AG09319 (cell line): ENCODE measurements at regions not wholly inside any gene's neighbourhood (a gene's known extent, or its start where the extent isn't known, plus 50 kb on each side); places are given as distances from the start of the nearest gene placed in this dataset.

ENCODE experiments used
- DNase-seq: peaks from one replicate; pipeline ENCODE4 v3.0.0-alpha.2; 2010; ENCODE audit warnings: low read depth; ENCODE audit errors: extremely low read depth
- TF ChIP-seq, protein P1 (sequence below): IDR thresholded peaks from 2 replicates; pipeline ENCODE4 v1.5.1; 2011; ENCODE audit warnings: low read depth, mild to moderate bottlenecking, inconsistent platforms, low read length, moderate library complexity

DNA sequence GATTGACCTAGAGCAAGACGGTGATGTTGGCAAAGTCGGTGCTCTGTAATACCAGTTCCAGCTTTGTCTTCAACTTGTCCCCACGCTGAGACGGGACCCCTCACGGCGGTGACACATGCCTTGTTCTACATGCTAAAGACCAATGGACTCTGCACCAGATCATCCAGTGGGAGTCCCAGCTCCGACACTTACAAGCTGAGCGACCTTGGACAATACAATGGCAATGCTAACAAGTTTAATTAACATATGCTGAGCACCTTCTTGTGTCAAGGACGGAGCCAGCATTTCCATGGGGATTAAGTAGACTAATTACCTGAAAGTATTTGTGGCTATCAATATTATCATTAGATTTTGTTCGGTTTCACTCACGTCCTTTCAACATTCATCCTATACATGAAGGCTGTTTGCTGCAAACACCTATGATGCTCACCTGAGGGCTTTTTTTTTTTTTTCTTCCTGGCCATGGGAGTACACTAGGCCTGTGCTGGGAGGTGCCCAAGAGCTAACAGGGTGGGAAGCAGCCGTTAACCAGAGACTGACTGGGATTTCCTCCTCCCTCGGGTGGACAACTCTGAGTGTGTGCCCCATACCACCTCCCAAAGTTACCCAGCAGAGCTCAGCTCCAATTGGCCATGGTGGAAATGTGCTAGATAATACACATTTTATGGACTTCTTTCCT, 308.6 kb upstream of the ZFHX3 start:
- no peak for DNase-seq
- TF ChIP-seq, protein P1, sequence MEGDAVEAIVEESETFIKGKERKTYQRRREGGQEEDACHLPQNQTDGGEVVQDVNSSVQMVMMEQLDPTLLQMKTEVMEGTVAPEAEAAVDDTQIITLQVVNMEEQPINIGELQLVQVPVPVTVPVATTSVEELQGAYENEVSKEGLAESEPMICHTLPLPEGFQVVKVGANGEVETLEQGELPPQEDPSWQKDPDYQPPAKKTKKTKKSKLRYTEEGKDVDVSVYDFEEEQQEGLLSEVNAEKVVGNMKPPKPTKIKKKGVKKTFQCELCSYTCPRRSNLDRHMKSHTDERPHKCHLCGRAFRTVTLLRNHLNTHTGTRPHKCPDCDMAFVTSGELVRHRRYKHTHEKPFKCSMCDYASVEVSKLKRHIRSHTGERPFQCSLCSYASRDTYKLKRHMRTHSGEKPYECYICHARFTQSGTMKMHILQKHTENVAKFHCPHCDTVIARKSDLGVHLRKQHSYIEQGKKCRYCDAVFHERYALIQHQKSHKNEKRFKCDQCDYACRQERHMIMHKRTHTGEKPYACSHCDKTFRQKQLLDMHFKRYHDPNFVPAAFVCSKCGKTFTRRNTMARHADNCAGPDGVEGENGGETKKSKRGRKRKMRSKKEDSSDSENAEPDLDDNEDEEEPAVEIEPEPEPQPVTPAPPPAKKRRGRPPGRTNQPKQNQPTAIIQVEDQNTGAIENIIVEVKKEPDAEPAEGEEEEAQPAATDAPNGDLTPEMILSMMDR, result no peak

DNA sequence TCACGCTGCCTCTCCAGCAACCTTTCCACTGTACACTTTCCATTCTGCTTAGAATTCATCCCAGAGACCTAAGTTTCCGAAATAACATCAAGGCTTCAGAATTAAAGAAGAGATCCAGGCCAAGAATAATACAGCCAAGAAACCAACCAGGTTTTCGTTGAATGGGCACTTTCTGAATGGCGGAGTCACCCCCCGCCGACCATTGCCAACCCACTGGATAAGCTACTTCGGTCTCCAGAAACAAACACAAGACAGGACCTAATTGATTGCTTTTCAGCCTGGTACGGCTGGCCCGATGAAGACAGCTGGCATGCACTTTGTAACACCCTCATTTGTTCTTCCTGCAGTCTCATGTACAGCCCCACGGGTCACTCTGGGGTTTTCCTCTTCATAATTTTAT, 308.1 kb upstream of the ZFHX3 start:
- TF ChIP-seq, protein P1, result no peak
- no peak for DNase-seq

DNA sequence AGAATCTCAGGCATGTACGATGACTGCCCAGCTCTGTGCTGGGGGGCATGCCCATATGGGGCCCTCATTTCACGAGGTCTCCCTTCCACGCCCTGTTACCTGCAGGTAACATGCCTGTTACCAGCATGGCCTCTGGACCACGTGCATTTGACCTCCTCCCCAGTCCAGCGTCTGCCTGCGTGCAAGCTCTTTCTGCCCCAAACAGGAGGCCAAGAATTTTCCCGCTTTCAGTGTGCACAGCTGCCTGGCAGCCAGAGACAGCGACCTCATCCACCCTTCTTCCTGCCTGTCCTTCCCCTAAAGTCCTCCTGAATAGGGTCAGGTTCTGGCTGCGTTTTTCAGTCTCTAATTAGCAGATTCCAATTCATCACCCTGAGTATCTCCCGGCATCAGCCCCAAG, 306.5 kb upstream of the ZFHX3 start:
- DNase-seq, result no peak
- TF ChIP-seq, protein P1, result no peak

DNA sequence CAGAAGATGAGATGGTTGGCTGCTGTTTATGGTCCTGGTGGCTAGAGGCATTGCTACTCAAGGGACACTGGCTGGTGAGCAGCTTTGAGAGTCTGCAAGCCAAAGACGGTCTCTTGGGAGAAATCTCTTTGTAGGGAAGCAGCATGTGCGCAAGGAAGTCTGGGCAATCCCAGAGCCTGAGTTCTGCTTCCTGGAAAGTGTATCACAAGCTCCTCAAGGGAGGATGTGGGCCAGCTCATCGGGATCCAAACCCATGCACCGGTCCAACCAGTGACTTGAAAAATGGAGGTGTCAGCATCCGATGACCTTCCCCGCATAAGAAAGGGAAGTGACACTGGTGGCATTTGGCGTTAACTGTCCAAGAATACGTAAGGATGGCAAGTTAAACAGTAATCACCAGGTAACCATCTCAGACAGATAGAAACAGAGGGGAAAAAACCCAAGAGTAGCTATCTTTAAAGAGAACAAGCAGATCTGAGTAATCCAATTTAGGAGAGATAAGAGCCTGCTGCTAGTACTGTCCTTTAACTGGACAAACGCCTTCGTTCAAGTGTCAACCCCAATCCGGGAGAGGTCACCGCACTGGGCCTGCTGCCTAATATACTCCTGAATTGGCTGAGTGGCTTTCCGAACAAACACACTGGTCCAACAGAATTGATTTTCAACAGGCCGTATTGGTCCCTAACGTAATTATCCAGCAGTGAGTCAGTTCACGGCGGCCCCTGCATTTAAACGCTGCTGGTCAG, 303.0 kb upstream of the ZFHX3 start:
- no peak for DNase-seq
- TF ChIP-seq, protein P1, result no peak

DNA sequence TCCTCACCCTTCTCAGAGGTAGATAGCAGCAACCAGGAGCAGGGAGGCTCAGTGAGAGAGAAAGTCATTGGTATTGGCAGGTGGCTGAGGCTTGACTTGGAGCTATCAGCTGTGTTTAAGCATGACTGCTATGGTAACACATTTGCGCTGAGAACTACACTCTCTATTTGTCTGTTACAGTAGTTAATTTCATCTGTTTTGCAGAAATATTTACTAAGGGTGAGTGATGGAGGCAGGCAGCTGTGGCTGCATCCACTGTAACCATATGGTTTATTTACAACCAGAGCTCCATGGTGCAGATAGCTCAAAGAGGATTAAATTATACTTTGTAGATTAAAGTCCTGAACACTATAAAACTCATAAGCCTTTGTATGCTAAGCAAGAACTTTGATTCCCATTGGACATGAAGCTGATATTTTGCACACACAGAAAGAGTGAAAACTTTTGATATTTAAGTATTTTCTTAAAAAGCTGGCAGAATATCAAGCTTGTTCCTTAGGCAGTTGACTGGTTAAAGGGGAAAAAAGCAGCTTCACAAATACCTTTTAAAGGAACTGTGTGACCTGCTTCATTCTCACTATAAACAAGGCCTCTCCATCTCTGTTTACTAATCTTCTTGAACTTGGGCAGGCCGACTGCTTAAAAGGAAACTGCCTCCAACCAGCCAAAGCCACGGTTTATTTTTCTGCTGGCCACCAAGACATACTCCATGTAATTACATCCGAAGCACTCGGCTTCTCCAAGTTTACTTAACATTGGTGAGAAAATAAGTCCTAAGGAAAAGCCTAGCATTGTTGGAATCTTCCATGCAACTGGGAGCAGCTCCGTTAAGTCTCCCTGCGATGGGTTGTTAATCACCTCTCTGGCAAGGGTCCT, 299.8 kb upstream of the ZFHX3 start:
- no peak for DNase-seq
- TF ChIP-seq, protein P1, result no peak

DNA sequence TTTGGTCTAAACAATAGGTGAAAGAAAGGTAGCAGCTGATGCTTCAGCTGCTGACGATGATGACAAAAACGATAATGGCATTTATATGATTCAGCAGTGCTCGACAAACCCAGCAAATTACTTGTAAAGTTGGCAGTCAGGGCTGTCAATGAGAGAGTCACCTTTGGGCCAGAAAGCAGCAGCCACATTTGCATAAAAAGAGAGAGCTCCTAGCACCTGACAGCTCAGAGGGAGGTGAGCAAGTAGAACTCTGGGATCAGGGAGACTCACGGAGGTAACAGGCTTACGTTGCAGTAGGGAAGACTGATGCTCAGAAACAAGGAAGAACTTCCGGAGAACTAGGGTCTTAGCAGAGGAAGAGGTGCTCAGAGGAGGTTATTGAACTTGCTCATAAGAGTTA, 291.9 kb upstream of the ZFHX3 start:
- DNase-seq, result no peak
- TF ChIP-seq, protein P1, result no peak
